HFFc6 (cell line): ENCODE measurements at regions not wholly inside any gene's neighbourhood (a gene's known extent, or its start where the extent isn't known, plus 50 kb on each side); places are given as distances from the start of the nearest gene placed in this dataset.
"Not testable (repeated sequence)": the region's sequence is repeated elsewhere in the genome, so short reads cannot be mapped to it uniquely, and the experiment has no call there.

Experiments used
- DNase-seq: peaks from one replicate; pipeline ENCODE4 v3.0.0-alpha.2; 2018
- H3K27ac Mint-ChIP-seq: 2 replicates; pipeline ENCODE4 v1.8.0; 2020; ENCODE audit warnings: mild to moderate bottlenecking, mixed read lengths
- H3K27me3 Mint-ChIP-seq: 2 replicates; pipeline ENCODE4 v1.8.0; 2021; ENCODE audit warnings: mild to moderate bottlenecking, moderate library complexity, mixed read lengths; ENCODE audit not compliant: insufficient read depth
- H3K36me3 Mint-ChIP-seq: 2 replicates; pipeline ENCODE4 v1.8.0; 2021; ENCODE audit warnings: low read depth, mixed read lengths
- H3K4me1 Mint-ChIP-seq: 2 replicates; pipeline ENCODE4 v1.8.0; 2020; ENCODE audit warnings: low read depth, mixed read lengths
- H3K4me3 Mint-ChIP-seq: 2 replicates; pipeline ENCODE4 v1.8.0; 2020; ENCODE audit warnings: mild to moderate bottlenecking, moderate library complexity, mixed read lengths
- H3K9me3 Mint-ChIP-seq: 2 replicates; pipeline ENCODE4 v1.8.0; 2020; ENCODE audit warnings: mild to moderate bottlenecking, mixed read lengths
- CTCF ChIP-seq: fragments of 200-600 bp; sonication (generic); IDR thresholded peaks from 2 replicates; pipeline ENCODE4 v1.5.0; 2021; ENCODE audit warnings: antibody characterized with exemption, mild to moderate bottlenecking

- H3K9me3 Mint-ChIP-seq, result peaks cover 37% of the 10 kb centered on the region
- DNase-seq, result no peak
- no peaks in the 10 kb centered on the region for H3K27me3 Mint-ChIP-seq
Observed at GRCh38 chr7:10474048-10474447, 499.6 kb upstream of the PHF14 start.

GRCh38 chr7:10475940-10476641, 497.6 kb upstream of the PHF14 start:
- no peak for DNase-seq
- no peaks in the 10 kb centered on the region for H3K36me3 Mint-ChIP-seq
- no peaks in the 10 kb centered on the region for H3K27me3 Mint-ChIP-seq
- H3K9me3 Mint-ChIP-seq, result peaks cover 31% of the 10 kb centered on the region
- H3K4me3 Mint-ChIP-seq, result no peak overlapping the region
- H3K27ac Mint-ChIP-seq, result no peak overlapping the region
- TF ChIP-seq CTCF, result no peak
- no peaks in the 10 kb centered on the region for H3K4me1 Mint-ChIP-seq

More at GRCh38 chr7:10474048-10474447, 499.6 kb upstream of the PHF14 start:
- no peaks in the 10 kb centered on the region for H3K4me1 Mint-ChIP-seq
- no peak overlapping the region for H3K4me3 Mint-ChIP-seq
- no peak overlapping the region for H3K27ac Mint-ChIP-seq
- no peak for TF ChIP-seq CTCF
- H3K36me3 Mint-ChIP-seq, result no peaks in the 10 kb centered on the region

- H3K4me3 Mint-ChIP-seq, result no peak overlapping the region
- no peaks in the 10 kb centered on the region for H3K27me3 Mint-ChIP-seq
- TF ChIP-seq CTCF, result no peak
- H3K36me3 Mint-ChIP-seq, result no peaks in the 10 kb centered on the region
- no peak for DNase-seq
- peaks cover 25% of the 10 kb centered on the region for H3K9me3 Mint-ChIP-seq
- H3K27ac Mint-ChIP-seq, result no peak overlapping the region
- no peaks in the 10 kb centered on the region for H3K4me1 Mint-ChIP-seq
Observed at GRCh38 chr7:10476642-10477041, 497.0 kb upstream of the PHF14 start.

- H3K4me1 Mint-ChIP-seq, result no peaks in the 10 kb centered on the region
- H3K27ac Mint-ChIP-seq, result no peak overlapping the region
- no peaks in the 10 kb centered on the region for H3K27me3 Mint-ChIP-seq
- no peaks in the 10 kb centered on the region for H3K36me3 Mint-ChIP-seq
- no peak overlapping the region for H3K4me3 Mint-ChIP-seq
- H3K9me3 Mint-ChIP-seq, result peaks cover 24% of the 10 kb centered on the region
- DNase-seq, result no peak
- no peak for TF ChIP-seq CTCF
Observed at GRCh38 chr7:10483671-10484070, 490.0 kb upstream of the PHF14 start.

GRCh38 chr7:10484767-10485166, 488.9 kb upstream of the PHF14 start:
- H3K9me3 Mint-ChIP-seq, result peaks cover 29% of the 10 kb centered on the region
- no peaks in the 10 kb centered on the region for H3K36me3 Mint-ChIP-seq
- H3K4me3 Mint-ChIP-seq, result no peak overlapping the region
- TF ChIP-seq CTCF, result no peak
- no peaks in the 10 kb centered on the region for H3K27me3 Mint-ChIP-seq
- H3K27ac Mint-ChIP-seq, result no peak overlapping the region
- no peak for DNase-seq
- H3K4me1 Mint-ChIP-seq, result no peaks in the 10 kb centered on the region

GRCh38 chr7:10501206-10501884, 472.3 kb upstream of the PHF14 start:
- H3K27me3 Mint-ChIP-seq, H3K4me1 Mint-ChIP-seq, H3K27ac Mint-ChIP-seq, H3K36me3 Mint-ChIP-seq, DNase-seq, H3K4me3 Mint-ChIP-seq: not testable (repeated sequence)
- H3K9me3 Mint-ChIP-seq, result peaks cover 68% of the 10 kb centered on the region
